ENCODE measurements at regions not wholly inside any gene's neighbourhood (a gene's known extent, or its start where the extent isn't known, plus 50 kb on each side); places are given as distances from the start of the nearest gene placed in this dataset.

GRCh38 chr6:138692058-138692977, 81.3 kb upstream of the CCDC28A start:
- peak; percentile 35 for DNase-seq (ENCODE audit: low read depth)

- no peak for DNase-seq (ENCODE audit: low read depth)
These were observed 80.3 kb upstream of the CCDC28A start for GRCh38 chr6:138692978-138693909.

GRCh38 chr6:138695193-138695592, 78.4 kb upstream of the CCDC28A start:
- DNase-seq (ENCODE audit: low read depth) = no peak

GRCh38 chr6:138714493-138714892, 59.1 kb upstream of the CCDC28A start:
- no peak for DNase-seq (ENCODE audit: low read depth)

GRCh38 chr6:138716013-138716412, 57.6 kb upstream of the CCDC28A start:
- no peak for DNase-seq (ENCODE audit: low read depth)

- DNase-seq (ENCODE audit: low read depth) = no peak
These were observed 56.5 kb upstream of the CCDC28A start for GRCh38 chr6:138716971-138717665.

- no peak for DNase-seq (ENCODE audit: low read depth)
These were observed 54.4 kb upstream of the CCDC28A start for GRCh38 chr6:138719011-138719635.

GRCh38 chr6:138719744-138720143, 53.8 kb upstream of the CCDC28A start:
- DNase-seq (ENCODE audit: low read depth) = no peak

- no peak for DNase-seq (ENCODE audit: low read depth)
These were observed 50.9 kb upstream of the CCDC28A start for GRCh38 chr6:138722425-138723371.

Measured in activated gamma-delta T cell treated with anti-CD3 and anti-CD28 coated beads, Interleukin-2, amount 50 U/mL, for 16 hours (primary cell).